Adipocyte (in vitro differentiated cells): ENCODE measurements at regions not wholly inside any gene's neighbourhood (a gene's known extent, or its start where the extent isn't known, plus 50 kb on each side); places are given as distances from the start of the nearest gene placed in this dataset.

Source experiments
- DNase-seq: peaks from one replicate; pipeline ENCODE4 v3.0.0-alpha.2; 2015; ENCODE audit warnings: low read depth
- H3K27me3 ChIP-seq: replicated peaks from 2 replicates; pipeline ENCODE4 v1.7.0; 2013; ENCODE audit warnings: mild to moderate bottlenecking, low read length, moderate library complexity; ENCODE audit not compliant: control insufficient read depth, insufficient read depth
- H3K36me3 ChIP-seq: 2 replicates; pipeline ENCODE4 v1.7.0; 2013; ENCODE audit warnings: low read length, mild to moderate bottlenecking, moderate library complexity; ENCODE audit not compliant: control insufficient read depth, insufficient read depth, severe bottlenecking
- H3K4me1 ChIP-seq: 2 replicates; pipeline ENCODE4 v1.7.0; 2013; ENCODE audit warnings: mild to moderate bottlenecking, low read length, moderate library complexity; ENCODE audit not compliant: control insufficient read depth, insufficient read depth
- H3K4me3 ChIP-seq: 2 replicates; pipeline ENCODE4 v1.7.0; 2013; ENCODE audit warnings: mild to moderate bottlenecking, low read length, moderate library complexity
- H3K9ac ChIP-seq: 2 replicates; pipeline ENCODE4 v1.7.0; 2013; ENCODE audit warnings: mild to moderate bottlenecking, low read length, moderate library complexity
- H3K9me3 ChIP-seq: 2 replicates; pipeline ENCODE4 v1.7.0; 2013; ENCODE audit warnings: mild to moderate bottlenecking, low read length, moderate library complexity; ENCODE audit not compliant: control insufficient read depth

GRCh38 chr5:142446960-142447279 is 122.1 kb upstream of the SPRY4 start:
- Histone ChIP-seq H3K9me3 (peaks cover 17% of the 10 kb centered on the region), H3K4me1 (peaks cover 45% of the 10 kb centered on the region), H3K27me3 (no peaks in the 10 kb centered on the region), H3K4me3 (no peak overlapping the region), H3K36me3 (no peaks in the 10 kb centered on the region), H3K9ac (peak overlapping the region; percentile 79)
- DNase-seq: no peak

- DNase-seq: peak; percentile 36
- H3K27me3 ChIP-seq: no peaks in the 10 kb centered on the region
- peak overlapping the region; percentile 27 for H3K4me3 ChIP-seq
- H3K9ac ChIP-seq: peak overlapping the region; percentile 79
- peaks cover 50% of the 10 kb centered on the region for H3K4me1 ChIP-seq
- no peaks in the 10 kb centered on the region for H3K36me3 ChIP-seq
- H3K9me3 ChIP-seq: peaks cover 16% of the 10 kb centered on the region
Observed at GRCh38 chr5:142446131-142446959, 121.5 kb upstream of the SPRY4 start.

GRCh38 chr5:142445266-142445665 is 120.4 kb upstream of the SPRY4 start:
- Histone ChIP-seq H3K36me3 (no peaks in the 10 kb centered on the region), H3K9ac (peak overlapping the region; percentile 26), H3K27me3 (no peaks in the 10 kb centered on the region), H3K4me1 (peaks cover 61% of the 10 kb centered on the region), H3K9me3 (peaks cover 5% of the 10 kb centered on the region), H3K4me3 (peak overlapping the region; percentile 27)
- no peak for DNase-seq

GRCh38 chr5:142441616-142442015 is 116.8 kb upstream of the SPRY4 start:
- no peaks in the 10 kb centered on the region for H3K9me3 ChIP-seq
- H3K27me3 ChIP-seq: no peaks in the 10 kb centered on the region
- peaks cover 82% of the 10 kb centered on the region for H3K4me1 ChIP-seq
- peak overlapping the region; percentile 67 for H3K9ac ChIP-seq
- H3K36me3 ChIP-seq: no peaks in the 10 kb centered on the region
- no peak for DNase-seq
- H3K4me3 ChIP-seq: peak overlapping the region; percentile 22

- DNase-seq: no peak
- no peaks in the 10 kb centered on the region for H3K36me3 ChIP-seq
- H3K27me3 ChIP-seq: no peaks in the 10 kb centered on the region
- H3K4me1 ChIP-seq: peaks cover 65% of the 10 kb centered on the region
- peak overlapping the region; percentile 76 for H3K4me3 ChIP-seq
- peak overlapping the region; percentile 88 for H3K9ac ChIP-seq
- no peaks in the 10 kb centered on the region for H3K9me3 ChIP-seq
Observed at GRCh38 chr5:142439207-142439860, 114.5 kb upstream of the SPRY4 start.

DNA sequence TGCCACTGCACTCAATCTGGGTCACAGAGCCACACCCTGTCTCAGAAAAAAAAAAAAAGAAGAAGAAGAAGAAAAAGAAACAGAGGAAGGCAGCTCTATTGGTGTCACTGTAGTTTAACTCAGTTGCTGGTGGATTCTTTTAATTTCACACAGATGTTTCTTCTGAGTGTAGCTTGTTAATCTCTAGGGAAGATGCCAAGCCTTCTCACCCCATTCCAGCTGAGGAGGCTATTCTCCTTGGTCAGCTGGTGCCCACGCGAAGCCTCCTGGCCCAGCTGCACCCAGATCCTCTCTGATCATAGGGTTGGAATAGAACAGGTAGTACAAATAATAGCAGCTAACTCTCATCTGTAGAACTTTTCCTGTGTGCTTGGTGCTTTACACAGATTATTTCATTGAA is 113.8 kb upstream of the SPRY4 start:
- DNase-seq: peak; percentile 16
- no peaks in the 10 kb centered on the region for H3K36me3 ChIP-seq
- peak overlapping the region; percentile 76 for H3K4me3 ChIP-seq
- no peaks in the 10 kb centered on the region for H3K27me3 ChIP-seq
- no peaks in the 10 kb centered on the region for H3K9me3 ChIP-seq
- peaks cover 66% of the 10 kb centered on the region for H3K4me1 ChIP-seq
- peak overlapping the region; percentile 88 for H3K9ac ChIP-seq

DNA sequence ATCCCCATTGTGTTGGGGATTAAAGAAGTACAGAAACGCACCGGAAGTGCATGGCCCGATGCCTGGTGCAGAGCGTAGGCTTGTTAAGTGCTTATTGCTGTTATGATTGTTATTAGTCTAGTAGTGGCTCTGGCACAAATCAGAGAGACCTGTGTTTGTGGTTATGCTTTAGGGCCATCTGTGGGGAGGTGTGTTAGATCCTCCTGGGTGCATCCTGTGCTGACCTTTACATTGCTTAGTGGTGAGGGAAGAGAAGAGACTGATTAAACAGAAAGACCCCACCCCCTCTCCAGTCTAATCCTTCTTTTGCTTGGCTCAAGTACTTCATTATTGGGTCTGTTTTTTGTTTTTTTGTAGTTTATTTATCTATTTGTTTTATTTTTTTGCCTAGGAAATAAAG is 112.7 kb upstream of the SPRY4 start:
- Histone ChIP-seq H3K9ac (peak overlapping the region; percentile 88), H3K4me3 (no peak overlapping the region), H3K36me3 (no peaks in the 10 kb centered on the region), H3K9me3 (no peaks in the 10 kb centered on the region), H3K27me3 (no peaks in the 10 kb centered on the region), H3K4me1 (peaks cover 64% of the 10 kb centered on the region)
- no peak for DNase-seq

GRCh38 chr5:142435410-142436115 is 110.7 kb upstream of the SPRY4 start:
- DNase-seq: no peak
- Histone ChIP-seq H3K9me3 (no peaks in the 10 kb centered on the region), H3K36me3 (no peaks in the 10 kb centered on the region), H3K9ac (no peak overlapping the region), H3K27me3 (no peaks in the 10 kb centered on the region), H3K4me3 (no peak overlapping the region), H3K4me1 (peaks cover 47% of the 10 kb centered on the region)

- DNase-seq: no peak
- peaks cover 34% of the 10 kb centered on the region for H3K4me1 ChIP-seq
- no peaks in the 10 kb centered on the region for H3K9me3 ChIP-seq
- H3K9ac ChIP-seq: peak overlapping the region; percentile 70
- no peaks in the 10 kb centered on the region for H3K27me3 ChIP-seq
- no peaks in the 10 kb centered on the region for H3K36me3 ChIP-seq
- H3K4me3 ChIP-seq: peak overlapping the region; percentile 66
Observed at GRCh38 chr5:142434322-142434612, 109.4 kb upstream of the SPRY4 start.

DNA sequence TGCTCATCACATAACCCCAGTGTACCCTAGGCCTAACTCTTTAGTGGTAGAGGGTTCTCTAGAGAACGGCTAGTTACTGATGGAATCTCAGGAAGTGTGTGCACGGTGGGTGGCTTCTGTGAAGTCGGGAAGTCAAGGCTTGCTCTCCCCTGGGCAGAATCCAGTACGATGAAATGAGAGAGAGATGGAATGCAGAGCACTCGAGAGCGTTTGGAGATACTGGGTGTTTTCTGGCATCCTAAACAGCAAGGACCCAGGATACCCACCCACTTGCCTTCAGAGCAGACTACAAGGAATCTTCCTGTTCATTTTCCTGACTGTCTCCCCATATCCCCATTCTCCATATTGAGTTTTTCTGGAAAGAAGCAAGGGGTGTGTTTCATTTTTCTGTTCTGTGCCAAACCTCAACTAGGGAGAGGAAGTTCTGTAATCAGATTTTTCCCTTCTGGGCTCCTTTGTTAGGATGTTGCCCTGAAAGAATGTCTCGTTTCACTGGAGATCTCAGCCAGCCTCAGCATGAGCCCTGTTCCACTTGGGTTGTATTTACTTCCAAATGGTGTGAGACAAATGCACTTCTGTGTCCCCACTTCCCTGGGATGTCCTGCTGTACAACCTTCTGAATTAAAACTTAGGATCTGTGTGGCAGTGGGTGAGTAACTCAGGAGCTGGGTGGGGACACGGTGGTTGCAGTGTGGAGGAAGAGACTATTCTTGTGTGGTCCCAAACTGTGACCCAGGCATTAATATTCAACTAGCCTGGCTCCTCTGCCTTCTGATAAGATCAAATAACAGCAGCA is 108.9 kb upstream of the SPRY4 start:
- Histone ChIP-seq H3K27me3 (no peaks in the 10 kb centered on the region), H3K9me3 (no peaks in the 10 kb centered on the region), H3K36me3 (no peaks in the 10 kb centered on the region), H3K4me3 (peak overlapping the region; percentile 66), H3K9ac (peak overlapping the region; percentile 70), H3K4me1 (peaks cover 29% of the 10 kb centered on the region)
- peak; percentile 50 for DNase-seq

- H3K4me1 ChIP-seq: peaks cover 21% of the 10 kb centered on the region
- no peaks in the 10 kb centered on the region for H3K36me3 ChIP-seq
- H3K27me3 ChIP-seq: no peaks in the 10 kb centered on the region
- no peak overlapping the region for H3K4me3 ChIP-seq
- H3K9ac ChIP-seq: no peak overlapping the region
- no peak for DNase-seq
- H3K9me3 ChIP-seq: no peaks in the 10 kb centered on the region
Observed at GRCh38 chr5:142432961-142433360, 108.1 kb upstream of the SPRY4 start.
